Keratinocyte (primary cell): ENCODE measurements at regions not wholly inside any gene's neighbourhood (a gene's known extent, or its start where the extent isn't known, plus 50 kb on each side); places are given as distances from the start of the nearest gene placed in this dataset.

Experiments used
- DNase-seq: peaks from one replicate; pipeline ENCODE4 v3.0.0-alpha.2; 2011; ENCODE audit warnings: low read depth, missing footprints, low spot score
- FAIRE-seq: peaks from 2 replicates; lab custom pipeline; 2011; peaks lifted over from hg19 to GRCh38; lab: Jason Lieb, UNC
- H2AFZ ChIP-seq: 2 replicates; pipeline ENCODE4 v1.6.0; 2012; ENCODE audit warnings: low read length, control low read depth, inconsistent platforms; ENCODE audit not compliant: control insufficient read depth
- H3K27ac ChIP-seq: 2 replicates; pipeline ENCODE4 v1.5.1; 2011; ENCODE audit warnings: low read length; ENCODE audit not compliant: control insufficient read depth, insufficient read depth
- H3K27me3 ChIP-seq: 3 replicates; pipeline ENCODE4 v1.6.0; 2011; ENCODE audit warnings: low read length; ENCODE audit not compliant: control insufficient read depth, insufficient read depth; ENCODE audit errors: extremely low read depth
- H3K36me3 ChIP-seq, 2 experiments: 2 replicates in 1 of 2; 3 replicates in 1 of 2; pipeline ENCODE4 v1.5.1; 2011; ENCODE audit warnings: low read length in 2 of 2, mild to moderate bottlenecking in 1 of 2; ENCODE audit not compliant: control insufficient read depth in 2 of 2, insufficient read depth in 2 of 2; ENCODE audit errors: extremely low read depth in 1 of 2
- H3K4me1 ChIP-seq: 3 replicates; pipeline ENCODE4 v1.5.1; 2011; ENCODE audit warnings: low read length; ENCODE audit not compliant: control insufficient read depth, insufficient read depth; ENCODE audit errors: extremely low read depth
- H3K4me2 ChIP-seq: 3 replicates; pipeline ENCODE4 v1.6.0; 2011; ENCODE audit warnings: low read depth, low read length; ENCODE audit not compliant: control insufficient read depth, insufficient read depth; ENCODE audit errors: extremely low read depth
- H3K4me3 ChIP-seq, 3 experiments: fragments of 200-600 bp in 1 of 3; sonication (generic) in 1 of 3; 2 replicates in 2 of 3; 3 replicates in 1 of 3; pipeline ENCODE4 v1.5.1; 2011 to 2016; ENCODE audit warnings: low read length in 3 of 3, mild to moderate bottlenecking in 3 of 3, control low read depth in 2 of 3, inconsistent platforms in 1 of 3, low read depth in 1 of 3, mixed read lengths in 1 of 3, mixed run types in 1 of 3, moderate library complexity in 1 of 3; ENCODE audit not compliant: control insufficient read depth in 2 of 3, insufficient read depth in 2 of 3; ENCODE audit errors: extremely low read depth in 1 of 3
- H3K79me2 ChIP-seq: 2 replicates; pipeline ENCODE4 v1.6.0; 2012; ENCODE audit warnings: low read length; ENCODE audit not compliant: control insufficient read depth, insufficient read depth
- H3K9ac ChIP-seq: 3 replicates; pipeline ENCODE4 v1.6.0; 2011; ENCODE audit warnings: low read length; ENCODE audit not compliant: control insufficient read depth, insufficient read depth; ENCODE audit errors: extremely low read depth
- H3K9me1 ChIP-seq: 3 replicates; pipeline ENCODE4 v1.6.0; 2011; ENCODE audit warnings: low read length; ENCODE audit not compliant: control insufficient read depth, insufficient read depth; ENCODE audit errors: extremely low read depth
- H3K9me3 ChIP-seq: 2 replicates; pipeline ENCODE4 v1.5.1; 2012; ENCODE audit warnings: low read depth, low read length; ENCODE audit not compliant: control insufficient read depth
- H4K20me1 ChIP-seq: 3 replicates; pipeline ENCODE4 v1.6.0; 2011; ENCODE audit warnings: low read length; ENCODE audit not compliant: control insufficient read depth, insufficient read depth; ENCODE audit errors: extremely low read depth
- EZH2 ChIP-seq: IDR thresholded peaks from one replicate; pipeline ENCODE4 v1.6.1; 2012; ENCODE audit warnings: inconsistent platforms, mild to moderate bottlenecking, low read length, moderate library complexity
- dilution Hi-C: fragments of 300-500 bp; cut with MboI; formaldehyde crosslinking; loops from one replicate; pipeline ENCODE4 v1.7.0; 2020; ENCODE audit warnings: low sequenced_read_pairs; ENCODE audit not compliant: extremely low pct_ligation_motif_present
- TF ChIP-seq, protein P1 (sequence below), 3 experiments: IDR thresholded peaks in 1 of 3; conservative IDR thresholded peaks in 1 of 3; optimal IDR thresholded peaks in 1 of 3; 2 replicates in 2 of 3; 3 replicates in 1 of 3; pipeline versions ENCODE3 to v1.5.1; 2011; ENCODE audit warnings: low read length in 3 of 3, mild to moderate bottlenecking in 3 of 3, moderate library complexity in 2 of 3, control low read depth in 1 of 3, inconsistent platforms in 1 of 3; ENCODE audit not compliant: insufficient read depth in 2 of 3; ENCODE audit errors: extremely low read depth in 1 of 3

DNA sequence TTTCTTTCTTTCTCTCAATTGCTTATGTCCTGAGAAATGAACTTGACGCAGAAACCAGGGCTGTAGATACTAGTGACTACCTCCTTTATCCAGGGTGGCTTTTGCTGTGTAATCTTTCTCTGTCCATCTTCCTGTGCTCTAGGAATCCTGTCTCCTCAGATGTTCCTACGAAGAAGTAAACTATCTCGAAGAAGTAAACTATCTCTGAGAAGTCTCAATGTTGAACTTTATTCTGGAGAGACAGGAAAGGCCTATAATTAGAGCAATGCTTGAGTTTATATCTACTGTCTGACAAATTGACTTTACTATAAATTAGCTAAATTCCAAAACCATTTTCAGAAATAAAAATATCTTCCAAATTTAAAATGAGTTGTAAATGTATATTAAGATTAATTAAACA, 541.5 kb upstream of the DPP6 start:
- no peak overlapping the region for H3K4me3 ChIP-seq

DNA sequence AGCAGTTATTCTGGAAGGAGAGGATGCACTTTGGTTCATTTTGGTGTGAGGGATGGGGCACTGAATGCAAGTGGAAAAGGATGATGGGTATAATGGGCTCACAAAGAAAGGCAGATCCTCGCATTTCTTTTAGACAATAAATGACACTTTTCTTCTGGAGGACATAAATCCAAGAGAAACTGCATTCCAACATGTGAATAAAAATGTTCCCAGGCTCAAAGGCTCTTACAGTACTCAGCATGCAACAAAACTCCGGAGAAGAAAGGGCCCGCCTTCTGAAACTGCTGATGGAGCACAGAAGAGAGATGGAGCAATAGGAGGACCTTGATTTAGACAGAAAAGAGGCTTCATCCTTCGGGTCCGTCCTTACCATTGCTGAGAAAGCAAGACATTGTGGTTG, 538.2 kb upstream of the DPP6 start:
- no peak overlapping the region for H3K4me2 ChIP-seq
- no peaks in the 10 kb centered on the region for H3K9me3 ChIP-seq
- no peak overlapping the region for H3K4me3 ChIP-seq
- TF ChIP-seq, protein P1, sequence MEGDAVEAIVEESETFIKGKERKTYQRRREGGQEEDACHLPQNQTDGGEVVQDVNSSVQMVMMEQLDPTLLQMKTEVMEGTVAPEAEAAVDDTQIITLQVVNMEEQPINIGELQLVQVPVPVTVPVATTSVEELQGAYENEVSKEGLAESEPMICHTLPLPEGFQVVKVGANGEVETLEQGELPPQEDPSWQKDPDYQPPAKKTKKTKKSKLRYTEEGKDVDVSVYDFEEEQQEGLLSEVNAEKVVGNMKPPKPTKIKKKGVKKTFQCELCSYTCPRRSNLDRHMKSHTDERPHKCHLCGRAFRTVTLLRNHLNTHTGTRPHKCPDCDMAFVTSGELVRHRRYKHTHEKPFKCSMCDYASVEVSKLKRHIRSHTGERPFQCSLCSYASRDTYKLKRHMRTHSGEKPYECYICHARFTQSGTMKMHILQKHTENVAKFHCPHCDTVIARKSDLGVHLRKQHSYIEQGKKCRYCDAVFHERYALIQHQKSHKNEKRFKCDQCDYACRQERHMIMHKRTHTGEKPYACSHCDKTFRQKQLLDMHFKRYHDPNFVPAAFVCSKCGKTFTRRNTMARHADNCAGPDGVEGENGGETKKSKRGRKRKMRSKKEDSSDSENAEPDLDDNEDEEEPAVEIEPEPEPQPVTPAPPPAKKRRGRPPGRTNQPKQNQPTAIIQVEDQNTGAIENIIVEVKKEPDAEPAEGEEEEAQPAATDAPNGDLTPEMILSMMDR (optimal IDR thresholded peaks at IDR 0.05 in 1 of 3, IDR thresholded peaks at IDR 0.05 in 1 of 3, conservative IDR thresholded peaks at IDR 0.05 in 1 of 3; ENCODE audit: extremely low read depth in 1 of 3, insufficient read depth in 2 of 3, low read length in 3 of 3): no peak
- TF ChIP-seq EZH2: no peak
- no peaks in the 10 kb centered on the region for H4K20me1 ChIP-seq
- FAIRE-seq (no peak), DNase-seq (no peak)
- no peak overlapping the region for H2AFZ ChIP-seq
- H3K27me3 ChIP-seq: no peaks in the 10 kb centered on the region
- H3K36me3 ChIP-seq: no peaks in the 10 kb centered on the region
- no peak overlapping the region for H3K27ac ChIP-seq
- no peaks in the 10 kb centered on the region for H3K9me1 ChIP-seq
- H3K4me1 ChIP-seq: peaks cover 10% of the 10 kb centered on the region
- dilution Hi-C loops: no loop called here
- H3K79me2 ChIP-seq: no peaks in the 10 kb centered on the region
- H3K9ac ChIP-seq: no peak overlapping the region

More for the DNA sequence above, 541.5 kb upstream of the DPP6 start:
- H3K27me3 ChIP-seq: no peaks in the 10 kb centered on the region
- H3K9me3 ChIP-seq: no peaks in the 10 kb centered on the region
- no peaks in the 10 kb centered on the region for H3K4me1 ChIP-seq
- DNase-seq (no peak), FAIRE-seq (no peak)
- H2AFZ ChIP-seq: no peak overlapping the region
- H4K20me1 ChIP-seq: no peaks in the 10 kb centered on the region
- no peak for TF ChIP-seq EZH2
- TF ChIP-seq, protein P1 (optimal IDR thresholded peaks at IDR 0.05 in 1 of 3, IDR thresholded peaks at IDR 0.05 in 1 of 3, conservative IDR thresholded peaks at IDR 0.05 in 1 of 3; ENCODE audit: extremely low read depth in 1 of 3, insufficient read depth in 2 of 3, low read length in 3 of 3): no peak
- no peaks in the 10 kb centered on the region for H3K9me1 ChIP-seq
- H3K9ac ChIP-seq: no peak overlapping the region
- no peaks in the 10 kb centered on the region for H3K79me2 ChIP-seq
- H3K27ac ChIP-seq: no peak overlapping the region
- no peaks in the 10 kb centered on the region for H3K36me3 ChIP-seq
- no peak overlapping the region for H3K4me2 ChIP-seq
- dilution Hi-C loops: no loop called here
